Duodenal mucosa (tissue), 2 donors: ENCODE measurements at regions not wholly inside any gene's neighbourhood (a gene's known extent, or its start where the extent isn't known, plus 50 kb on each side); places are given as distances from the start of the nearest gene placed in this dataset.
"Not testable (repeated sequence)": the region's sequence is repeated elsewhere in the genome, so short reads cannot be mapped to it uniquely, and the experiment has no call there.

Experiments used
- H3K27ac ChIP-seq: one replicate; pipeline ENCODE4 v1.7.0; 2013; ENCODE audit warnings: low read depth, low read length
- H3K27me3 ChIP-seq, 2 donors: one replicate each; pipeline ENCODE4 v1.7.0; 2013; ENCODE audit warnings: low read length in 2 of 2, control low read depth in 1 of 2; ENCODE audit not compliant: insufficient read depth in 2 of 2, control insufficient read depth in 1 of 2
- H3K36me3 ChIP-seq, 2 donors: one replicate each; pipeline ENCODE4 v1.7.0; 2013; ENCODE audit warnings: low read length in 2 of 2, control low read depth in 1 of 2; ENCODE audit not compliant: insufficient read depth in 2 of 2, control insufficient read depth in 1 of 2
- H3K4me1 ChIP-seq, 2 donors: one replicate each; pipeline ENCODE4 v1.7.0; 2013; ENCODE audit warnings: low read length in 2 of 2, control low read depth in 1 of 2; ENCODE audit not compliant: insufficient read depth in 2 of 2, control insufficient read depth in 1 of 2
- H3K4me3 ChIP-seq, 2 donors: one replicate each; pipeline ENCODE4 v1.7.0; 2013; ENCODE audit warnings: low read length in 2 of 2, low read depth in 1 of 2
- H3K9ac ChIP-seq, 2 donors: one replicate each; pipeline ENCODE4 v1.7.0; 2013; ENCODE audit warnings: low read length in 2 of 2, low read depth in 1 of 2
- H3K9me3 ChIP-seq, 2 donors: one replicate each; pipeline ENCODE4 v1.7.0; 2013; ENCODE audit warnings: low read length in 2 of 2, control low read depth in 1 of 2; ENCODE audit not compliant: control insufficient read depth in 1 of 2

- H3K9ac ChIP-seq: no peak overlapping the region
- no peaks in the 10 kb centered on the region for H3K9me3 ChIP-seq
- no peaks in the 10 kb centered on the region for H3K27me3 ChIP-seq
- no peaks in the 10 kb centered on the region for H3K4me1 ChIP-seq
- H3K36me3 ChIP-seq: no peaks in the 10 kb centered on the region
- no peak overlapping the region for H3K4me3 ChIP-seq
- H3K27ac ChIP-seq: no peak overlapping the region
Measured at GRCh38 chr3:882533-882932, 210.3 kb upstream of the CNTN6 start.

GRCh38 chr3:901953-902778 is 190.7 kb upstream of the CNTN6 start:
- Histone ChIP-seq H3K4me1 (no peaks in the 10 kb centered on the region), H3K9ac (no peak overlapping the region), H3K9me3 (peaks cover 0 to 11% of the 10 kb centered on the region in 2 donors), H3K27me3 (no peaks in the 10 kb centered on the region), H3K27ac (no peak overlapping the region), H3K4me3 (no peak overlapping the region), H3K36me3 (no peaks in the 10 kb centered on the region)

- H3K9me3 ChIP-seq: peaks cover 0 to 8% of the 10 kb centered on the region in 2 donors
- H3K4me3 ChIP-seq: no peak overlapping the region
- H3K27ac ChIP-seq: no peak overlapping the region
Measured at GRCh38 chr3:905217-905616, 187.6 kb upstream of the CNTN6 start.

GRCh38 chr3:906739-907138 is 186.1 kb upstream of the CNTN6 start:
- Histone ChIP-seq H3K36me3 (no peaks in the 10 kb centered on the region), H3K27ac (no peak overlapping the region), H3K27me3 (no peaks in the 10 kb centered on the region), H3K4me1 (no peaks in the 10 kb centered on the region), H3K4me3 (no peak overlapping the region), H3K9me3 (peaks cover 0 to 2% of the 10 kb centered on the region in 2 donors), H3K9ac (no peak overlapping the region)

More at GRCh38 chr3:905217-905616, 187.6 kb upstream of the CNTN6 start:
- Histone ChIP-seq H3K27me3 (no peaks in the 10 kb centered on the region), H3K36me3 (no peaks in the 10 kb centered on the region), H3K9ac (no peak overlapping the region), H3K4me1 (no peaks in the 10 kb centered on the region)

- Histone ChIP-seq H3K36me3 (no peaks in the 10 kb centered on the region), H3K4me3 (no peak overlapping the region), H3K27ac (no peak overlapping the region), H3K9ac (no peak overlapping the region), H3K4me1 (no peaks in the 10 kb centered on the region), H3K27me3 (no peaks in the 10 kb centered on the region), H3K9me3 (peaks cover 0 to 2% of the 10 kb centered on the region in 2 donors)
Measured at GRCh38 chr3:908839-909238, 184.0 kb upstream of the CNTN6 start.

GRCh38 chr3:912717-913116 is 180.1 kb upstream of the CNTN6 start:
- H3K27me3 ChIP-seq, H3K4me3 ChIP-seq, H3K4me1 ChIP-seq, H3K36me3 ChIP-seq, H3K9ac ChIP-seq, H3K9me3 ChIP-seq, H3K27ac ChIP-seq: not testable (repeated sequence)

- H3K9ac ChIP-seq: no peak overlapping the region
- no peak overlapping the region for H3K4me3 ChIP-seq
- H3K27ac ChIP-seq: no peak overlapping the region
- no peaks in the 10 kb centered on the region for H3K4me1 ChIP-seq
- H3K27me3 ChIP-seq: no peaks in the 10 kb centered on the region
- H3K36me3 ChIP-seq: no peaks in the 10 kb centered on the region
- H3K9me3 ChIP-seq: no peaks in the 10 kb centered on the region
Measured at GRCh38 chr3:923161-923910, 169.5 kb upstream of the CNTN6 start.

GRCh38 chr3:930866-931265 is 162.0 kb upstream of the CNTN6 start:
- Histone ChIP-seq H3K9ac (no peak overlapping the region), H3K4me3 (no peak overlapping the region), H3K36me3 (no peaks in the 10 kb centered on the region), H3K27me3 (no peaks in the 10 kb centered on the region), H3K9me3 (no peaks in the 10 kb centered on the region), H3K4me1 (no peaks in the 10 kb centered on the region), H3K27ac (no peak overlapping the region)

- H3K36me3 ChIP-seq: no peaks in the 10 kb centered on the region
- H3K27me3 ChIP-seq: no peaks in the 10 kb centered on the region
Measured at GRCh38 chr3:933326-933725, 159.5 kb upstream of the CNTN6 start.

GRCh38 chr3:944786-945185 is 148.0 kb upstream of the CNTN6 start:
- Histone ChIP-seq H3K9ac (no peak overlapping the region), H3K36me3 (no peaks in the 10 kb centered on the region), H3K4me1 (no peaks in the 10 kb centered on the region), H3K27ac (no peak overlapping the region), H3K9me3 (peaks cover 4% of the 10 kb centered on the region in 2 donors), H3K27me3 (no peaks in the 10 kb centered on the region), H3K4me3 (no peak overlapping the region)

More at GRCh38 chr3:933326-933725, 159.5 kb upstream of the CNTN6 start:
- Histone ChIP-seq H3K27ac (no peak overlapping the region), H3K9me3 (peaks cover 0 to 6% of the 10 kb centered on the region in 2 donors), H3K4me3 (no peak overlapping the region), H3K9ac (no peak overlapping the region), H3K4me1 (no peaks in the 10 kb centered on the region)
